ENCODE measurements at regions not wholly inside any gene's neighbourhood (a gene's known extent, or its start where the extent isn't known, plus 50 kb on each side); places are given as distances from the start of the nearest gene placed in this dataset.
"Not testable (repeated sequence)": the region's sequence is repeated elsewhere in the genome, so short reads cannot be mapped to it uniquely, and the experiment has no call there.

- not testable (repeated sequence) for TF ChIP-seq CTCF, POLR2A (IDR thresholded peaks at IDR 0.05)
Observed at GRCh38 chr21:9774901-9775593, 746.3 kb upstream of the TPTE start.

Measured in thyroid gland (tissue), 4 donors.